Activated CD8-positive, alpha-beta memory T cell treated with anti-CD3 and anti-CD28 coated beads for 24 hours (primary cell): ENCODE measurements at regions not wholly inside any gene's neighbourhood (a gene's known extent, or its start where the extent isn't known, plus 50 kb on each side); places are given as distances from the start of the nearest gene placed in this dataset.

Experiments used
- DNase-seq: peaks from one replicate; pipeline ENCODE4 v3.0.0-alpha.2; 2020

- DNase-seq, result no peak
Observed at GRCh38 chr10:10870523-10871241, 147.0 kb upstream of the CELF2 start.

- DNase-seq, result no peak
Observed at GRCh38 chr10:10871352-10871751, 146.3 kb upstream of the CELF2 start.

GRCh38 chr10:10872035-10872673 lies 145.5 kb upstream of the CELF2 start:
- DNase-seq, result no peak

DNA sequence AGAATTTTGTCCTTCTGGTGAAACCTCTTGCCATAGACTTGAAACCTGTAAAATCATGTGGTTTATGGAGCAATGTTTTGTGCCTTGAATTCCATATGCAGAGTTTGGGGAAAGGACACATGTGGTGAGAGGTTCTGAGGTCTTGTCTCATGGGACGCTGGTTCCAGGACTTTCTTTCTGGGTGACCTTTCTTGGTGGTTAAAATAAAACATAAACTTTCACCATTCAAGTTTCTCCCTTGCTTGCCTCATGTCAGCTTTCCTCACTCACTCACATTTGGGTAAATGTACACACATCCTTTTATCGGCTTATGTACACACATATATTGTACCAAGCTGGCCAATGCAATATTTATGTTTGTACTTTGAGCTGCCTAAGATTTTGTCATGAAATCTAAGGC lies 144.9 kb upstream of the CELF2 start:
- no peak for DNase-seq

DNA sequence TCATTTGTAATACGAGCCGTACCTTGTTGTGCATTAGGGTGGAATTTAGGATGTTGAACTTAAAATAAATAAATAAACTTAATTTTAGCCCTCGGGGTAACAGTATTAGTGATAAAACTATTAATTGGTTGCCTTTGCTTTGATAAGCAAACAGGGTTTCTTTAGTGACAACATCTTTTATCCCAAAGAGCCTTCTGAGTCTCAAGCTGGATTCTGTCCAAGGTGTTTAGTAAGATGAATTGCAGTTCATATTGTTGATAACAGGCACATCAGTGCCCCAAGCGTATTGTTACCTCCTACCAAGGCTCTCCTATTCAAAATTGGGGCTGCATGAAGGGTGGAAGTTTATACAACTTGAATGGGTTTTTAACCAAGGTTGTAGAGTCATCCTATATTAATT lies 144.4 kb upstream of the CELF2 start:
- DNase-seq, result no peak

GRCh38 chr10:10873915-10874314 lies 143.8 kb upstream of the CELF2 start:
- DNase-seq, result no peak

GRCh38 chr10:10878963-10879362 lies 138.7 kb upstream of the CELF2 start:
- DNase-seq, result no peak

DNA sequence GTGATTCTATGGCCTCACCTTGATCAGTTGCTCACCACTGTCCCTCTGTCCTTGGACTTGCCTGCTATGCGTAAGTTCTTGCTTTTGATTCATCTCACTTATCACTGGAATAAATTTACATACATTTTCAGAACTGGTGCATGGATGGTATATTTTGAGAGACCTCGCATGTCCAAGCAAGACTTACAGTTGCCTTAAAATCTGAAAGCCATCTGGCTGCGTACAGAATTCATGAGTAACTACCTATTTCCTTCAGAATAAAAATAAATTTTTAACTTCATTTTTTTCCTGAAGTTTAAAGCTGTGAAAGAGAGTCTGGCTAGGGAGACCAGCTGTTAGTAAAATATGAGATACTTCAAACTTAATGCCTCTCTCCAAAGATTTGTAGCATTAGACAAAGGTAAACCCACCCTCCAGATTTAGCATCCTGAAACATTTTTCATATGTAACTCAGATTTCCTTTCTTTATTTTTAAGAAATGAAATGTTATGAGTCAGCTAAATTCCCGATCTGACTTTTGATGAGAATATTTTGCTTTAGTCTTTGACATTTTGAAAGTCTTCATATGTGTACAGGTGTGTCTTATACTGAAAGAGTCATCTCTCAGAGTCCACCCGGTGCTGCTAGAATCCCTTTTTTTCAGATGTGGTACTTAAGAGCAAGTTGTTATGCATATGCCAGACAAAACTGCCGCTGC lies 136.4 kb upstream of the CELF2 start:
- no peak for DNase-seq

- no peak for DNase-seq
Observed at GRCh38 chr10:10883737-10884136, 133.9 kb upstream of the CELF2 start.

GRCh38 chr10:10886861-10887531 lies 130.7 kb upstream of the CELF2 start:
- no peak for DNase-seq

DNA sequence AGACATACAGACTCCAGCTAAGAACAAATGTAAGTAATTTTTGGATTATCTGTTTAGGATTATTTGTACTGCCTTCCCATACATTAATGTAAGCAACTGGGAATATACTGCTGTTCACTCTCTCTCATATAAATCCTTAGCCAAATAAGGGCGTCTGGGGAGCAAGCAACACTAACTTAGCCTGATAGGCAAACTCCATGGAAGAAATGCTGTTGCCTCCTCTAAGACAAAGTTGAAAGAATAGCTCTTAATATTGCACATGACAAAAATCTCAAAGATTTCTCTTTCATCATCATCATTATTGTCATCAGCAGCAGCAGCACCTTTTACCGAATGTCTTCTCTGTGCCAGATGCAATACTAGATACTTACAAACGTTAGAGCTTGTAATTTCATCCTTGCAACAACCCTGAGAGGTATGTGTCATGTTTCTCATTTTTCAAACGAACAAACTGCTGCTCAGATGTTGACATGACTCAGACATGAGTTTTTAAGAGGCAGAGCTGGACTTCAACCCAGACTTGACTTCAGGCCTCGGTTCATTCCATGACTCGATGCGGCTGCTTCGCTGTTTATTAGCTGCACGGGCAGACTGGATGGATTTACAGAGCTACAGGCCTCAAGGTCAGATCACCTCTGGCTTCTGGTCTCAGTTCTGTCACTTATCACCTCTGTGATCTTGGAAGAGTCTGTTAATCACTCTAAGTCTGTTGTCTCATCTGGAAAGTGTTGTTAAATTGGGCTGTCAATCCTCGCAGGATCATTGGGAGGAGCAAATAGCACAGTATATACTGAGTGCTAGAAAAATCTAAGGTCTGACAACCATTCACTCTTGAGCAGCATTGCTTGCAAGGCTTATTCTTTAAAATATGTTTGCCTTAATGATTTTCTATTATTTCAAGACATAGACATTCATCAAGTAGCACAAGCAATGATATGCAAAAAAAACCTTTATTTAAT lies 126.3 kb upstream of the CELF2 start:
- no peak for DNase-seq

DNA sequence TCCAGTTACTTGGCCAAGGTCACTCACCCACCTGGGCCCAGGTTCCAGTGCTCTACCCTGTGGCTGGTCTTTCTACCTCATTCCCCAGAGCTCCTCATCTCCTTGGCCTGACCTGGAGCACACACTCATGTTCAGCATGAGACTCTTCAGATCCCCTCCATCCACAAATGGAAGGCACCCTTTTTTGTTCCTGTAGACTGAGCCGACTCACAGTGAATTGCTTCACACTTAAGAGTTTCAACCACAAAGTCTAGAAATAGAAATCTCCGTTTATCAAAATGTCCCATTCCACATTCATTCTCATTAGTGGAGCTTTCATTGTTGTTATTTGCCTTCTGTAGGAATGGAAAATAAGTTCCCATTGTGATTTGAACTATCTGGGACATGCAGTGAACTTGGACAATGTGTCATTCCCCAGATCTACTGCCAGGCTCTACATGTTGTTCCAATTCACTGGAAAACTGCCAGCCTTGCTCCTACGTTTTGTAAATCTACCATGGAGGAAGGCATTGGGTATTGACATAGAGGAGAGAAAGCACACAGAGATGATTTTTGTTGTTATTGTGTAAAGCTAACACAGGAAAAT lies 125.3 kb upstream of the CELF2 start:
- no peak for DNase-seq

- DNase-seq, result no peak
Observed at GRCh38 chr10:10897400-10897799, 120.3 kb upstream of the CELF2 start.

GRCh38 chr10:10901906-10902305 lies 115.8 kb upstream of the CELF2 start:
- DNase-seq, result no peak

DNA sequence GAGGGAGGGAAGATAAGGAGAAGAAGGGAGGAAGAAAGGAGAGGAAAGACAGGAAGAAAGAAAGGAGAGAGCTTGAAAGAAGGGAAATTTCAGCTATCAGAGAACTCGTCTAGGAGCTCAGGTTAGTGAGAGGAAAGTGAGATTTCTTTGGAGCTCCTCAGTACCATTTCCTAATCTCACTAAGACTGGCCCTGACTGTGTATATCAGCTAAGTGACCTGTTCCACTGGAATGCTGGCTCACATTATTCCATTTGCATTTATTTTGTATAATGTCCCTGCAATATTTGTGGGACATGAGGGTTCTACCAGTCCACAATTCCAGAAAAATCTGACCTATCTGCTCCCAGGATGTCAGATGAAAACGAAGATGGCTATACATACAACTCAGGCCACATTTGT lies 114.7 kb upstream of the CELF2 start:
- no peak for DNase-seq

DNA sequence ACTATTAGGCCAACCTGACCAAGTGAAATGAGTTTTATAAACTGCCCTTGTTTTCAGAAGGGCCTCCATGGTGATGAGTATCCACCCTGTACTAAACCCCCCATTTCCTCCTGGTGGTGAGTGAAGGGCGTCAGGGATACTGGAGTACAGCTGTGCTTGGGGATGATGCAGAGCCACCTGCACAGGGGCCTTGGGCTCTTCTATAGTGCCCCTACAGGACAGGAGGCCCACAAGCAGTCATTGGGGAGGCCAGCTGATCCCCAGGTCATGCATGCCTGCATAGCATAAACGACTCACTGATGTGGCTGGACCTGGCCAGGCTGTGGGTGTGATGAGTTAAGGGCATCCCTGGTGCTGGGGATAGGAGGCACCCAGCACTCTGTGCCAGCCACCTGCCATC lies 114.1 kb upstream of the CELF2 start:
- no peak for DNase-seq

DNA sequence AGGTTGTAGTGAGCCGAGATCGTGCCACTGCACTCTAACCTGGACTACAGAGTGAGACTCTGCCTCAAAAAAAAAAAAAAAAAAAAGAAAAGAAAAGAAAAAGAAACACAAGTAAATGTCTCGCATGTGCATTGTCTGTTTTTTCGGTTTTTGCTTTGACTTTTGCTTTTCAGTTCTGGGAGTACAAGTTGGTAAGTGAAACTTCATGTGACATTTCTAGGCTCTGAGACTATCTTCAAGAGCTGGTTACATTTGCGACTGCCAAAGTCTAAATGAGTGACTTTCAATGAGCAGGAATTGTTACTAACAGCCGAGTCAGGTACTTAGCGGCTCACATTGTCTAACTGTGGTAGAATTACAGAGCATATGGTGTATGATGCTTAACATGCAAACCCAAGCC lies 107.0 kb upstream of the CELF2 start:
- no peak for DNase-seq

- no peak for DNase-seq
Observed at GRCh38 chr10:10911035-10911434, 106.6 kb upstream of the CELF2 start.

GRCh38 chr10:10911471-10911921 lies 106.2 kb upstream of the CELF2 start:
- no peak for DNase-seq

DNA sequence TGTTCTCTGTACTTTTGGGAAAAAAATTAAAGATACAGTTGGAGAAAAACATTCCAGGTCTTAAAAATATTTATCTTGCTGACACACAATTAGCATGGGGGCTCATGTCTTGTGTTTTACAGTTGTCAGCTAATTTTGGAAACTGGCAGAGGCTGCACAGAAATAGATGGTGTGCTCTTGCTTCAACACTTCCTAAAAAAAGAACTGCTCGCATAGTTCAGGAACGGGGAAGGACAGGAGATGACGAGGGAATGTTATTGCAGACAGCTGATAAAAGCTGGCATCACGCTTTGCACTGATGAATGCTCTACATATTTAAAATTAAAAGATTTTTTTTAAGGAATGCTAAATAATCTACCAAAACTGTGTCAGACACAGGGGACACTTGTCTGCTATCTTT lies 103.5 kb upstream of the CELF2 start:
- DNase-seq, result no peak

DNA sequence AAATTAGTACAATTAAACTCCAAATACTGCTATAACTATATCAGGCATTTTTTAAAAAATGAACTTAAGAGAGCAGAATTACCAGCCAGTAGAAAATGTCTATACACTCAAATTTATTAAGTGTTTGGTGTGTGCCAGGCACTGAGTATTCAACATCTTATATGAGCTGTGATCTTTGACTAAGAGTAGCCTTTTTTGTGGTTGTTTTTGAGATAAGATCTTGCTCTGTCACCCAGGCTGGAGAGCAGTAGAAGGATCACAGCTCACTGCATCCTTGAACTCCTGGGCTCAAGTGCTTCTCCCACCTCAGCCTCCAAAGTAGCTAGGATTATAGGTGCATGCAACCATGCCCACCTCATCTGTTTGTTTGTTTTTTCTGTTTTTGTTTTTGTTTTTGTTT lies 102.5 kb upstream of the CELF2 start:
- DNase-seq, result no peak

- no peak for DNase-seq
Observed at GRCh38 chr10:10917031-10917430, 100.6 kb upstream of the CELF2 start.
